GM21515 (cell line): ENCODE measurements at regions not wholly inside any gene's neighbourhood (a gene's known extent, or its start where the extent isn't known, plus 50 kb on each side); places are given as distances from the start of the nearest gene placed in this dataset.

Source experiments
- ATAC-seq: cut with Tn5 transposase; IDR thresholded peaks from one replicate; pipeline ENCODE4 v1.9.1; 2021; ENCODE audit not compliant: unreplicated experiment

DNA sequence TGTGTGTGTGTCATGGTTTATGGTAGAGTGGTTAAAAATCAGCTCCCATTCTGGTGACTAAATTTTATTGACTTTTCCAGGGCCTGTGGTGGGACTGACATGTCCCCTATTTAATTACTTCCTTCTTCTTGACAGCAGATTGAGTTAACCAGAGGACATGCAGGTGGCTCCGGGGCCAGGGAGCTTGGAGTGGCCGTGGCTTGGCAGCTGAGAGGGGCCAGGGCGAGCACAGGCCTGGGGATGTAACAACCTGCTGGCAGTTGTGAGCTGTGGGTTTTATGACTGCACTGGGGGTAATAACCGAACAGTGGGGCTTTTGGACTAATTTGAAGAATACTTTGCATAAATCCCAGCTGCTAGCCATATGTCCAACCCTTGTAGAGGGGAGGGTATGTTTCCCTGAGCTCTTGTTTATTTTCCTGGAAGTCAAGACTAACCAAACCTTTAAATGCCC is 186.0 kb downstream of the MID1IP1 start:
- no peak for ATAC-seq

DNA sequence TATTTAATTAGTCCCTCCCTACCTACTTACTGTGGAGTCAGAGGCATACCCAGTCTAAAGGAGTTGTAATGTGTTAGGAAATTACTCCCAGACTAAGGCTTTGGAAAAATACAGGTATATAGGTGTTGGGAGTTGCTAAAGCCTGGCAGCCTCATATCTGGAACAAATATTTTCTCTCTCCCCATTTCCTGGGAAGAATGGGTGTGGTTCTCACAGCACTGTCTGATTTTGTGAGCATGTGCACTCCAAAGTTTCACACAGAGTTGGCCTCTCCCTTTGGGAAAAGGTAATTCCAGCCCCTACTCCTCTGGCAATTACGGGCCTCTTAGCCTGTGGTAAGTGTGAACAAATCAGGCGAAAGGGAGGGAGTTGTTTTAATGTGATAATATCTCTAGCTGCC is 187.0 kb downstream of the MID1IP1 start:
- ATAC-seq, result no peak

DNA sequence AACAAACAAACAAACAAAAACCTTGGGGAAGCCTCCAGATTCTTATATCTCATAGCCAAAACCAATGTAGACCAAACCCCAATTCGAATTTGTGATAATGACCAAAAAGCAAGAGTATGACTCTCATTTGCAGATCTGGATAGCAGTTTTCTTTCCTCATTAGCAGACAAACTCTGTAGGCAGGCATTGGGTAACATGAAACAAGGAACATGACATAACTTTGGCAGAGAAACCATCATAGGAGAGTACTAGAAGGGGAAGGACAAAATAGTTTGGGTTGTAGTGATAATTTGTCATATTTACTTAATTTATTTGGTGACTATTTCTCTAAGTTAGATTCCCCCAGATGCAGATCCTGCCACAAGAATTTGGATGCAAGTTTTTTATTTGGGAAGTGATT is 187.8 kb downstream of the MID1IP1 start:
- ATAC-seq, result no peak

DNA sequence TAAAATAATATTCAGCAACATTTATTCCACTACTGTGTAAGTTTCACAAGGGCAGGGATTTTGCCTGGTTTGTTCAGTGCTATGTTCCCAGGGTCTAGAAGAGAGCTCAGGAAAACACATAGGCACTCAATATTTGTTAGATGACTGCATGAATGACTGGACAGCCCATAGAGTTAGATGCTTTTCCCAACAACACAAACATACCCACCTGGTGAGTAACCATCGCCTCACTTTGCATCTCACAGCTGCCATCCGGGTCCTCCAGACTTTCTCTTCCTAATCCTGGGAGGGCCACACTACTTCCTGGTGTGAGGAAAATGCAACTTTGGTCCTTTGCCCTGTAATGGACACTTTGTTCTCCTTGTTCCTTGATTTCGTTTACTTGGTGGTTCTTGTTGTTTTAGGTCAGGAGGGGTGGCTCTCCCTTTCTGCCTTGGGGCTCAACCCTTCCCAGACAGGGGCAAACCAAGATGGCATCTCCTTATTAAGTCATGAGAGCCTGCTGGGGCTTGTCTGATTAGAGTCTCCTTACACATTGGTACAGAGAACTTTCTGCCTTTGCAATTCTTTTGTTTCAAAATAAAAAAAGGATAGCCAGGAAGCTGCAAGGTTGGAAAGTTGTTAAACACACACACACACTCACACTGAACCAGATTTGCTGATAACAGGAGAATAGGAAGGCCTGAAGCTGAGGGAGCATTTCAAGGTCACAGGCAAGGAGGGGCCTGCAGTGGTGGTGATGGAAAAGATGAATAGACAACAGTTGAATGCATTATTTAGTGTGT is 190.6 kb downstream of the MID1IP1 start:
- no peak for ATAC-seq

DNA sequence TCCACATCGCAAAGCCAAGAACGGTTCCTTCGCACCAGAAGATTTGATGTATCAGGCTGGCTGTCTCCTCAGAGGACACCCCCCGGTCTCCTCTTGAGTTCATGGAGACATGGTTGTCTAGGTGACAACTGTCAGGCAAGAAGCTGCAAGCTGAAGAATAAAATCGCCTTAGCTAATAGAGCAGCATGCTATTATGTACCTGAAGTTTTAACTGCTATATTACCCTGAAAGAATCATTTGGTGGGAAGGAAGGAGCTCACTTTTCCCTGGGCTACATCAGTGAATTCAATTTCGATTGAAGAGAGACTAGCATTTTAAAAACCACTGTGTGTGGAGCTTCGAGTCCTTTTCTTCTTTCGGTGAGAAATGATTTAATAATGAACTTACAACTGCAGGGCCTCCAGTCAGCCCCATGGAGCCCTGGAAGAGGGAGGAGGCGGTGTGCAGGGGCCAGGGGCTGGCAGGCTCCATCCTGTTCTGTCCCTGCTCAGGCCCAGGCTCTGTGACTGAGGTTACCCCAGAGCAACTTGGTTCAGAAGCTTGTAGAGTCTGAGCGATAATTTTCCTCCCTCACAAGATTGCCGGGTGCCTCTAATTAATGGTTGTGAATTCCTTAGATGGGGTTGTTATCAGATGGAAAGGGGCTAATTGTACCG is 191.3 kb downstream of the MID1IP1 start:
- no peak for ATAC-seq

GRCh38 chrX:38993500-38993899 is 192.2 kb downstream of the MID1IP1 start:
- no peak for ATAC-seq

DNA sequence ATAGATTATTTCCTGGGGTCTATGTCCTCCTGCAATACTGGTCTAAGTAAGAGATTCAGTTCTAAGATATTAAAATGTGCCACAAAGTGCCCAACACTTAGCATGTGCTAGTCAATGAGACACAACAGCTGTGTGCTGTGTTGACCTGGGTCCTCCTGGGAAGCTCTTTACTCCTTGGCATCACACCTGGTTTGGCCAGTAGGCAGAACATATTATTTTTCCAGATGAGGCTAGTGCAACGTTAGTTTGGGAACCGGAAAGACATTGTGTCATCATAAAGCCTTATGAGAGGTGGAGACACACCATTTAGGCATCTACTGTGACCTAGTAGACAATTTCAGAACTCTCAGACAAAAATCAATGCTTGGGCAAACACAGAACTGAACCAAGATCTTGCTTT is 197.8 kb downstream of the MID1IP1 start:
- no peak for ATAC-seq

GRCh38 chrX:38999967-39000745 is 198.9 kb downstream of the MID1IP1 start:
- no peak for ATAC-seq

GRCh38 chrX:39000802-39001201 is 199.5 kb downstream of the MID1IP1 start:
- no peak for ATAC-seq

DNA sequence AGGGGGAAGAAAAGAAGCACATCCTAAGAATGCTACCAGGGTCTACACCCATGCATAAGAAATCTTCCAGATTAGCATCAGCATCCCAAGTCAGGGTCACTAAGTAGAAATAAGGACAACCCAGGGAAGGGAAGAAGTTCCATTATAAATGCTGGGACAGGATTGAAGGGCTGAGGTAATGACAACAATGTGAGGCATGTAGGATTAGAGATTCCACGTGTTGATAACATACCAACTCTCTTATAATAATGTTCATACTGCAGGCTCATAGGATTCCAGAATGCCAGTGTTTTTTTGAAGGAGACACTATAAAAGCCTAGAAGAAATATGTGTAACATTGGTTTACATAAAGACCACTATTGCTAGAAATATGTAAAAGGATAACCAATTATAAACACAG is 201.2 kb downstream of the MID1IP1 start:
- no peak for ATAC-seq

DNA sequence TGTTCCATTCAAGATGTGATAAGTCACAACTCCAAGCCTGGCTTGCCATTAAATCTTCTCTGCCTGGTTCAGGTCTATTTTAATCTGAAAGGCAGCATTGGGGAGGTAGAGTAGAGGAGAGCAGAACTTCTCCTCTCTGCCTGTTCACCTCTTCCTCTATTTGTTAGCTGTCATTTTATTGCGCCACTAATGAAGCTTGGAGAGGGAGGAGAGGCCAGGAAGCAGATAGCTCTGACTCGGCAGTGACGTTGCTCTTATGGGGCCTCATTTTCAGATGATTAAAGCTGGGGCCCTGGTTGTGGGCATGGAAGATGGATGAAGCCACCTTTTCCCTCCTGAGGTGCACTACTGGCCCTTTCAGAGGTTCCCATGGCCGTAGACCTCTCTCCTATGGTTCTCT is 207.3 kb downstream of the MID1IP1 start:
- ATAC-seq, result no peak

DNA sequence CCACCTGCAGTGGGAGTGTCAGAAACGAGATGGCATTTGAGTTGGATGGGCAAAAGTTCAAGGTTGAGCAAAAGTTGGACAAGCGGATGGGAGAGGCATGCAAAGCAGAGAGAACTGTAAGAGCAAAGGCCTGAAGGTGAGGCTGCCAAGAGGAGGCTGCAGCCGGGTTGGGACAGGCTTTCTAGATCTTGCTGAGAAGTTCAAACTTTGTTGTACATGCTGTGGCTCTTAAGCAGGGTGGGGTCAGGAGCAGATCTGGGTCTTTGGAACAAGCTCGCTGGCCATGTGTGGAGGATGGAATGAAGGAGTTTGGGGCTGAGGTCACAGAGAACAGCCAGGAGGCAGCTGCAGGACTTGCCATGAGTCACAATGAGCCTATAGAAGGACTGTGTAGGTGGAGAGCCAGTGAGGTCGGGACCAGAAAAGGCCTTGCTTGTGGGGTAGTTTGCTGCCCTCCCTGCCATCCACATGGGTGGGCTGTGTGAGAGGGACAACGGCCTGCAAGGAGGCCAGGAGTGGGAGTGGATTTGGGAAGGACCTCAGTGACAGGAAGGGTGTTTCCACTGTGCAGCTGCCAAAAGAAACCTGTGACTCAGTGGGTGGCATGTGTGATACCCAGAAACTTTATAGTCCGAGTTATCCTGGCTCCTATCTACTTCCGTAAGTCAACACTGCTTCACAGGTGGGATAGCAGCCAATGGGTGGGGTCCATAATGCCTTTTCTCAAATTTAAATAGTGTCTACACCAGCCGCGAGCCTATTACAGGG is 210.4 kb downstream of the MID1IP1 start:
- no peak for ATAC-seq

DNA sequence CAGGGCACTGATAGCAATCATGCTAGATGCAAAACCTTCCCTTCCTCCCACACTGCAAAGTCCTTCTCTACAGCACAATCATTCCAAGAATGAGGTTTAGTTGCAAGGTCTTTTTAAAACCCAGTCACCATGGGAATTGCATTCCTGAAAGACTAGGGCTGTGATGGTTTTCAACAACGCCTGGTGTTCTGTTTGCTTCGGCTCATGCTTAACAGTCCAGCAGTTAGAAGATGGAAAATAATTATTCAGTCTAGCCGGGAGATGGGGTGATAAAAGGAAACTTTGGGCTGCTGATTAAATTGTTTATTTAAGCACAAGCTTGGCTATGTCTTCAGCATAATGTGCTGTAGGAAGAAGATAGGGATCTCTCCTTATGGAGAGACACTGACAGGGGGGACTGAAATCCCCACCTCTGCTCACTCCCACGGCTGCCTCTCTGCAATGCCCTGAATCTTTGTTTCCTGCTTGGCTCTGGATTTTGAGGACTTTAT is 211.4 kb downstream of the MID1IP1 start:
- ATAC-seq, result no peak

- no peak for ATAC-seq
These were observed 215.3 kb downstream of the MID1IP1 start for GRCh38 chrX:39016556-39016955.

DNA sequence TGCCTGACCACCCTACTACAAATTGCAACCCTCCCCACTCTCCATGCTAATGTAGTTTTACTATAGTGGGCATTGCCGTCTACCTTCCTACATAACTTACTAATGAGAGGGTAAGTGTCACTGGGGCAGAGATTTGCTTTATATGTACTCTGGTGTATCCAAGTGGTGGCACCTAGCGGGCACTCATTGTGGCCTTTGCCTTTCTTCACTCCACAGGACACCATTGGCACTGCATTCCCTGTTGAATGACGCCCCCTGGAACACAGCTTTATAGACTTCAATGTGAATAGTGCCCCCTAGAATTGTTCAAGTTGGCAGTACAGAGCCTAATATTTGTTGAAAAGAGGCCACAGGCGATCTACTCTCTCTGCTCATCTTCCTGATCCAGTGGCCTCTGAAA is 215.8 kb downstream of the MID1IP1 start:
- ATAC-seq, result no peak

GRCh38 chrX:39017716-39018115 is 216.5 kb downstream of the MID1IP1 start:
- no peak for ATAC-seq

DNA sequence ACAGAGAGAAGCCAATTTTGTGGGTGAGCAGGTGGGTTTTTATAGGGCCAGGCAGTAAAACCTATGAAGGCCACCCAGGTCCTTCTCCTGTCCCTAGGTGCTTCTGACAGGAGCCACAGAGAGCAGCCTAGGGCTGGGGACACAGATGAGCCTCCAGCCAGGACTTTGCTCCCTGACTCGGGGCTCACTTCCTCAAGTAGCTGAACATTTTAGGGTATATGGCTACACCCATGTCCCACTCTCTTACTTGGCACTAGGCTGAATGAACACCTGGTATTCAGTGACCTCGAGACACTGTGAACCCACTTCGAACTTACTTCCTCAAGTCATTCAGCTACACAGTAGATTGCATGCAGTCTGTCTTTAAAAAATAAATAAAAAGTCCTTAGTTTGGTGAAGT is 217.3 kb downstream of the MID1IP1 start:
- ATAC-seq, result no peak

DNA sequence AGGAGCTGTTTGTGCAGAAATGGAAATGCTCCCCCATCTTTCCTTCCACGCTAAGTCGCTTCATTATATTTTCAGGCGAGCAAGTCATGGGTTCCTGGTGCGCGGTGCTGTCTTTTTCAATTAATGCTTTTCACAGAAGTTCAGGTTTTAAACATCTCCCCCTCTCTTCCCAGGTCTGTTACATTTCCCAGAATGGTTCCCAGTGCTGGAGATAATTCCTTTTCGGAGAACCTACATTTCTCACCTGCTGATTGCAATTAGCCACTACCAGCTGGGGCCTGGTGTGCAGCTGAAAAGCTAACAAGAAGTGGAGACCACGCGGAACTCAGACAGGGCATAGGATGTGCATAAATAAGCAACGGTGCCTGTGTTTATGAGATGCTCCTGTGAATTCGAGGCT is 217.8 kb downstream of the MID1IP1 start:
- no peak for ATAC-seq

DNA sequence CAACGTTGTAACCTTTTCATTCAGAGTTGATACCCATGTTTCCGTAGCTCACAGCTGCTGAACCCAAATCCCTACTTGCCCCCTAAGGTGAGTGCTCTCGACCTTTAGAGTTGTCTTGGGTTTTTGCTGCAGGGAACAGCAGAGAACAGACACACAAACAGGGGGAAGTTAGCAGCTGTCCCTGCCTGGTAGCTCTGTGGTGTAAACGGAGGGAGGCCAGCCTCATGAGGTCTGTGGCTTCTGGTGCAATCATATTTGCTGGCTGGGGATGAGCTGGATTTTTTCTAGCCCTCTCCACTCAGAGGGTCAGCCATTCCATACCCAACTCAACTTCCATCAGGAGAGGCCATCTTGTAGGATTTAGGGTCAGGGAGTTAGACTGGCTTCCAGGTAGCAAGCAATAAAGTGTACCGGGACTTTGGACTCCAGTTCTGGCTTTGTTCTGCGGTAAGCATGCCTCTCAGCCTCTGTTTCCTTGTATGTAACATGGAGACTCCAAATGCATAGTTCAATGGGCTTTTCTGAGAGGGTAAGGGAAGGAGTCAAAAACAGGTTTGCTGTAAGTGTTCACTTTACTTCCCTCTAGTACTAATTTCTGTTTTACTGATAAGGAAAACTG is 218.9 kb downstream of the MID1IP1 start:
- no peak for ATAC-seq

- no peak for ATAC-seq
These were observed 220.8 kb downstream of the MID1IP1 start for GRCh38 chrX:39022106-39022505.

GRCh38 chrX:39029221-39029620 is 228.0 kb downstream of the MID1IP1 start:
- ATAC-seq, result no peak
